A549 (cell line): ENCODE measurements at regions not wholly inside any gene's neighbourhood (a gene's known extent, or its start where the extent isn't known, plus 50 kb on each side); places are given as distances from the start of the nearest gene placed in this dataset.

Source experiments
- ATAC-seq, 2 experiments: fragments of 200-7000 bp in 1 of 2; fragments of >200 bp in 1 of 2; cut with Nextera tagmentation in 1 of 2; cut with Tn5 transposase in 1 of 2; 3 replicates each; pipeline versions ENCODE4 v1.8.0 to v1.9.1; 2018 to 2020; ENCODE audit warnings: mild to moderate bottlenecking in 1 of 2, moderate library complexity in 1 of 2
- CTCF ChIA-PET: fragments of 300-600 bp; sonication (Branson Sonifier 250); formaldehyde crosslinking; extraction: SDS; loops from one replicate; lab custom pipeline; 2021; ENCODE audit warnings: antibody characterized with exemption, inconsistent platforms; lab: Yijun Ruan, JAX
- POLR2A ChIA-PET: fragments of 350-600 bp; formaldehyde crosslinking; extraction: SDS; loops from one replicate; lab custom pipeline; 2021; ENCODE audit warnings: antibody characterized with exemption, inconsistent platforms; lab: Yijun Ruan, JAX
- DNase-seq, 2 experiments: peaks; one replicate each; pipeline versions ENCODE4 v3.0.0 to v3.0.0-alpha.2; 2011 to 2016; ENCODE audit warnings: low read depth in 1 of 2, low spot score in 1 of 2
- FAIRE-seq: peaks from 2 replicates; lab custom pipeline; 2011; peaks lifted over from hg19 to GRCh38; lab: Jason Lieb, UNC
- H3K27ac ChIP-seq, 2 experiments: fragments of >200 bp; sonication (Bioruptor Twin); formaldehyde crosslinking; 3 replicates each; pipeline ENCODE4 v1.5.1; 2016 to 2017
- H3K4me1 ChIP-seq: fragments of >200 bp; sonication (Bioruptor Twin); formaldehyde crosslinking; 3 replicates; pipeline ENCODE4 v1.6.1; 2016
- H3K4me2 ChIP-seq: fragments of >200 bp; sonication (Bioruptor Twin); formaldehyde crosslinking; 3 replicates; pipeline ENCODE4 v1.6.1; 2016
- H3K4me3 ChIP-seq: fragments of >200 bp; sonication (Bioruptor Twin); formaldehyde crosslinking; 3 replicates; pipeline ENCODE4 v1.5.1; 2016
- H3K9me3 ChIP-seq: fragments of >200 bp; sonication (Bioruptor Twin); formaldehyde crosslinking; 3 replicates; pipeline ENCODE4 v1.6.1; 2016
- ATOH8 ChIP-seq: fragments of 250-450 bp; sonication (Bioruptor Pico); IDR thresholded peaks from 2 replicates; pipeline ENCODE4 v1.5.0; 2020; ENCODE audit warnings: low read depth, mild to moderate bottlenecking, moderate library complexity
- BCL3 ChIP-seq: fragments of >200 bp; sonication (Bioruptor Twin); formaldehyde crosslinking; IDR thresholded peaks from 3 replicates; pipeline ENCODE4 v1.6.1; 2016
- BHLHE40 ChIP-seq: IDR thresholded peaks from 2 replicates; pipeline ENCODE4 v1.6.1; 2012; ENCODE audit warnings: low read depth, low read length, inconsistent platforms
- CBX8 ChIP-seq: fragments of 200-600 bp; sonication (generic); IDR thresholded peaks from 2 replicates; pipeline ENCODE4 v1.6.1; 2016
- CEBPB ChIP-seq, 2 experiments: fragments of >200 bp in 1 of 2; sonication (Bioruptor Twin) in 1 of 2; formaldehyde crosslinking in 1 of 2; IDR thresholded peaks; 2 replicates each; pipeline ENCODE4 v1.6.1; 2012 to 2016
- CHD2 ChIP-seq: fragments of 150-350 bp; IDR thresholded peaks from 2 replicates; pipeline ENCODE4 v1.6.1; 2014; ENCODE audit warnings: low read length; ENCODE audit not compliant: partially characterized antibody
- CHD4 ChIP-seq: fragments of 200-600 bp; sonication (generic); IDR thresholded peaks from 2 replicates; pipeline ENCODE4 v1.6.1; 2016; ENCODE audit warnings: antibody characterized with exemption, mild to moderate bottlenecking, borderline replicate concordance
- CTCF ChIP-seq: fragments of >200 bp; sonication (Bioruptor Twin); formaldehyde crosslinking; IDR thresholded peaks from 3 replicates; pipeline ENCODE4 v1.5.1; 2016
- E2F6 ChIP-seq: IDR thresholded peaks from 2 replicates; pipeline ENCODE4 v1.6.1; 2012; ENCODE audit warnings: low read depth, borderline replicate concordance
- ESRRA ChIP-seq: fragments of 150-350 bp; IDR thresholded peaks from 2 replicates; pipeline ENCODE4 v1.6.1; 2014; ENCODE audit warnings: mild to moderate bottlenecking, low read length, borderline replicate concordance
- FOXS1 ChIP-seq: fragments of 250-450 bp; sonication (Bioruptor Pico); IDR thresholded peaks from 2 replicates; pipeline ENCODE4 v1.5.0; 2020; ENCODE audit warnings: mild to moderate bottlenecking, moderate library complexity
- HES2 ChIP-seq: fragments of >200 bp; sonication (Bioruptor Twin); formaldehyde crosslinking; IDR thresholded peaks from 2 replicates; pipeline ENCODE4 v1.6.1; 2016
- HMGXB4 ChIP-seq: fragments of 250-450 bp; sonication (Bioruptor Pico); IDR thresholded peaks from 2 replicates; pipeline ENCODE4 v1.5.0; 2021; ENCODE audit warnings: mild to moderate bottlenecking, moderate library complexity, borderline replicate concordance
- HOXA7 ChIP-seq: fragments of 250-450 bp; sonication (Bioruptor Pico); IDR thresholded peaks from 2 replicates; pipeline ENCODE4 v1.5.0; 2020; ENCODE audit warnings: mild to moderate bottlenecking, moderate library complexity
- MAFK ChIP-seq: fragments of 450-650 bp; IDR thresholded peaks from 2 replicates; pipeline ENCODE4 v1.6.1; 2014; ENCODE audit not compliant: partially characterized antibody
- POLR2A ChIP-seq: IDR thresholded peaks from 2 replicates; pipeline ENCODE4 v1.6.1; 2012; ENCODE audit warnings: mild to moderate bottlenecking, low read length
- RAD21 ChIP-seq, 2 experiments: fragments of >200 bp in 1 of 2; sonication (Bioruptor Twin) in 1 of 2; formaldehyde crosslinking in 1 of 2; IDR thresholded peaks in 1 of 2; conservative IDR thresholded peaks in 1 of 2; 2 replicates in 1 of 2; 3 replicates in 1 of 2; pipeline ENCODE4 v1.6.1; 2012 to 2018; ENCODE audit warnings: inconsistent platforms in 1 of 2
- RARB ChIP-seq: fragments of 250-450 bp; sonication (Bioruptor Pico); IDR thresholded peaks from 2 replicates; pipeline ENCODE4 v1.8.0; 2021; ENCODE audit warnings: mild to moderate bottlenecking, moderate library complexity
- RCOR1 ChIP-seq: fragments of 150-350 bp; IDR thresholded peaks from 2 replicates; pipeline ENCODE4 v1.6.1; 2014; ENCODE audit warnings: antibody characterized with exemption, low read length, low read depth
- RFX5 ChIP-seq: fragments of 450-650 bp; IDR thresholded peaks from 2 replicates; pipeline ENCODE4 v1.7.1; 2014; ENCODE audit warnings: antibody characterized with exemption, mild to moderate bottlenecking, moderate library complexity
- SMC3 ChIP-seq: fragments of >200 bp; sonication (Bioruptor Twin); formaldehyde crosslinking; IDR thresholded peaks from 3 replicates; pipeline ENCODE4 v1.6.1; 2018; ENCODE audit warnings: inconsistent platforms
- SREBF2 ChIP-seq: fragments of 450-650 bp; IDR thresholded peaks from 2 replicates; pipeline ENCODE4 v1.6.1; 2014; ENCODE audit warnings: mild to moderate bottlenecking, moderate library complexity
- TFCP2L1 ChIP-seq: fragments of 250-450 bp; sonication (Bioruptor Pico); IDR thresholded peaks from 2 replicates; pipeline ENCODE4 v1.5.0; 2021; ENCODE audit warnings: mild to moderate bottlenecking
- TP53 ChIP-seq: fragments of 250-450 bp; sonication (Bioruptor Pico); IDR thresholded peaks from 2 replicates; pipeline ENCODE4 v1.5.0; 2021; ENCODE audit warnings: mild to moderate bottlenecking, moderate library complexity
- ZC3H11A ChIP-seq: fragments of 450-650 bp; IDR thresholded peaks from 2 replicates; pipeline ENCODE4 v1.6.1; 2014; ENCODE audit warnings: antibody characterized with exemption, mild to moderate bottlenecking
- ZNF302 ChIP-seq: fragments of 250-450 bp; sonication (Bioruptor Pico); IDR thresholded peaks from 2 replicates; pipeline ENCODE4 v1.9.0; 2021; ENCODE audit warnings: inconsistent platforms, mild to moderate bottlenecking, moderate library complexity
- WGBS: methylation state at CpG from one replicate; pipeline ENCODE4 v1.1.6; 2017; ENCODE audit errors: missing lambda C conversion rate; 5-methylcytosine and 5-hydroxymethylcytosine counted together

- ATAC-seq (no peak), DNase-seq (no peak)
- no peak overlapping the region for H3K27ac ChIP-seq
- H3K4me3 ChIP-seq = no peak overlapping the region
- ChIA-PET POLR2A (no interaction called here), CTCF (interaction anchor here (0.6 to 1.2 kb wide), 2 partner anchors 10 to 103 kb away, joined by 3 read pairs; no protein-coding TSS in a partner anchor)
- no peak overlapping the region for H3K4me2 ChIP-seq
- TF ChIP-seq POLR2A = no peak
- TF ChIP-seq HOXA7 (CRISPR knock-in tag) = no peak
- no peak for TF ChIP-seq CEBPB (IDR thresholded peaks at IDR 0.05)
- TF ChIP-seq RCOR1 = no peak
- TF ChIP-seq ATOH8 = no peak
- TF ChIP-seq MAFK = no peak
- no peak for TF ChIP-seq RAD21 (conservative IDR thresholded peaks at IDR 0.05 in 1 of 2, IDR thresholded peaks at IDR 0.05 in 1 of 2)
- no peak for TF ChIP-seq TFCP2L1 (CRISPR knock-in tag)
- TF ChIP-seq SMC3 = no peak
- TF ChIP-seq CHD4 = no peak
- no peak for TF ChIP-seq RARB (CRISPR knock-in tag)
- TF ChIP-seq, all 56 proteins: peak for 0
- Histone ChIP-seq H3K9me3 (0 out of 3 replicates have a peak, but pooled peaks cover 2% of the 10 kb centered on the region), H3K4me1 (no peaks in the 10 kb centered on the region)
- FAIRE-seq = no peak
- 21% methylated on average over 3 of the region's 3 CpGs for WGBS
These were observed 164.4 kb upstream of the ANKFN1 start for GRCh38 chr17:55988861-55989260.

- no peak overlapping the region for H3K4me3 ChIP-seq
- POLR2A ChIA-PET = no interaction called here
- no peak for DNase-seq
- TF ChIP-seq CEBPB (IDR thresholded peaks at IDR 0.05) (no peak), RFX5 (no peak), FOXS1 (CRISPR knock-in tag) (no peak), HES2 (no peak), ZC3H11A (no peak), CHD2 (no peak), HMGXB4 (no peak), E2F6 (no peak), RAD21 (conservative IDR thresholded peaks at IDR 0.05 in 1 of 2, IDR thresholded peaks at IDR 0.05 in 1 of 2) (no peak), ZNF302 (CRISPR knock-in tag) (no peak)
- ATAC-seq = no peak
- H3K4me1 ChIP-seq = no peaks in the 10 kb centered on the region
- no peak for FAIRE-seq
- WGBS = 6% methylated on average over 10 of the region's 10 CpGs
- H3K4me2 ChIP-seq = no peak overlapping the region
- H3K9me3 ChIP-seq = 0 out of 3 replicates have a peak, but pooled peaks cover 2% of the 10 kb centered on the region
- CTCF ChIA-PET = no interaction called here
- H3K27ac ChIP-seq = no peak overlapping the region
These were observed 162.8 kb upstream of the ANKFN1 start for GRCh38 chr17:55990332-55991006.

- ATAC-seq = no peak
- peak; percentile 68 for FAIRE-seq
- no peak for DNase-seq
- no peak overlapping the region for H3K4me3 ChIP-seq
- no peak overlapping the region for H3K4me2 ChIP-seq
- no peak overlapping the region for H3K27ac ChIP-seq
- POLR2A ChIA-PET = no interaction called here
- CTCF ChIA-PET = interaction anchor here (1.0 kb wide), 1 partner anchor 33 kb away, joined by 3 read pairs; no protein-coding TSS in a partner anchor
- H3K9me3 ChIP-seq = 0 out of 3 replicates have a peak, but pooled peaks cover 2% of the 10 kb centered on the region
- H3K4me1 ChIP-seq = no peaks in the 10 kb centered on the region
- WGBS = 2% methylated on average over 2 of the region's 2 CpGs
- TF ChIP-seq BHLHE40 (no peak), HES2 (no peak), RCOR1 (no peak), CBX8 (no peak), ESRRA (no peak), ATOH8 (no peak), RARB (CRISPR knock-in tag) (no peak), TP53 (CRISPR knock-in tag) (no peak), BCL3 (no peak), CTCF (no peak), SREBF2 (no peak)
These were observed 156.4 kb upstream of the ANKFN1 start for GRCh38 chr17:55996826-55997225.
